Hepatocyte (in vitro differentiated cells): ENCODE measurements at regions not wholly inside any gene's neighbourhood (a gene's known extent, or its start where the extent isn't known, plus 50 kb on each side); places are given as distances from the start of the nearest gene placed in this dataset.

Source experiments
- CTCF ChIP-seq: fragments of 200-600 bp; sonication (generic); IDR thresholded peaks from 2 replicates; pipeline ENCODE4 v1.5.1; 2016; ENCODE audit warnings: antibody characterized with exemption, mild to moderate bottlenecking; ENCODE audit not compliant: poor library complexity
- EZH2 ChIP-seq: fragments of 200-600 bp; sonication (generic); IDR thresholded peaks from 2 replicates; pipeline ENCODE4 v1.6.1; 2016; ENCODE audit warnings: antibody characterized with exemption, mild to moderate bottlenecking, borderline replicate concordance
- EZH2phosphoT487 ChIP-seq: fragments of 200-600 bp; sonication (generic); IDR thresholded peaks from one replicate; pipeline ENCODE4 v1.6.1; 2018; ENCODE audit warnings: antibody characterized with exemption, mild to moderate bottlenecking, low read depth, moderate library complexity; ENCODE audit not compliant: unreplicated experiment, severe bottlenecking

DNA sequence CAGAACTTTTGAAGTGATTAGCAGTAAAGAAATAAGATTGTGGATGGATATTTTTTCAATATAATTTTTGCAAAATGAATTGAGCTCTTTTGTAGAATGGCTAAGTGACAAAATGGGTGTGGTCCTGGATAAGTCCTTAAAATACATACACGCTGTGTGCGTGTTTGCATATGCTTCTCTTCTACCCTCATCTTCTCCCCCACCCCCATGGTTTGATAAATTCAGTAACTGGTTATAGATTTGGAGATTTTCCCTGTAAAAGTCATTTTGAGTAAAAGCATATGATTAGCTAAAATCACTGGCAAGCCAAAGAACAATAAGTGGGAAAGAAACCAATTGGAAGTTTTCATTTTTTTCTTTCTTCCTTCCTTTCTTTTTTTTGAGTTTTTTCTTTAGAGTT, 453.9 kb upstream of the MDFIC2 start:
- TF ChIP-seq CTCF (no peak), EZH2 (no peak), EZH2phosphoT487 (no peak)
